Activated CD4-positive, alpha-beta T cell treated with anti-CD3 and anti-CD28 coated beads, Interleukin-10, Interleukin-2, amounts not matched to agents 100 ng/mL and 50 ng/mL, durations not matched to agents 16 hours and 8 hours (primary cell): ENCODE measurements at regions not wholly inside any gene's neighbourhood (a gene's known extent, or its start where the extent isn't known, plus 50 kb on each side); places are given as distances from the start of the nearest gene placed in this dataset.
A peak's percentile ranks its signal among the peaks of the same experiment; 100 is the strongest.

ENCODE experiments used
- DNase-seq: peaks from one replicate; pipeline ENCODE4 v3.0.0-alpha.2; 2020

- peak; percentile 92 for DNase-seq
Observed at GRCh38 chr2:136362676-136363390, 244.9 kb upstream of the CXCR4 start.

DNA sequence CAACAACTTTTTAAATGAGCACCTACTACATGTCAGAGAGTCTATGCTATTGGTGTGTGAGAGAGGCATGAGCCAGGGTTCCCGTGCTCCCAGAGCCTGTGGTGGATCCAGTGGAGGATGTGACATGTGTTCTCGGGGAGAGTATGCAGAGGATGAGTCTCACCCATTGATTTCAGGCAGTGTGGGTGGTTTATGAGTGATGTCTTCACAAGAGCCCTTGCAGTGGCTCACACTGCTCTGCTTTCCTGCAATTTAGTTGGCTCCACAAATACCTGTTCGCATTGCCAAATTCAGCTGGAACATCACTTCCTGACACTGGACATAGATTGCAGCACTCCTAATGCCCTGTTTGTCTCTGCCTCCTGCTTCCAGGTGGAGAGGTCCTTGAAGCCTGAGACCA, 243.6 kb upstream of the CXCR4 start:
- DNase-seq = no peak

- no peak for DNase-seq
Observed at GRCh38 chr2:136360790-136361189, 242.8 kb upstream of the CXCR4 start.

- no peak for DNase-seq
Observed at GRCh38 chr2:136359121-136359965, 241.4 kb upstream of the CXCR4 start.

GRCh38 chr2:136358576-136358975, 240.6 kb upstream of the CXCR4 start:
- DNase-seq = no peak

- no peak for DNase-seq
Observed at GRCh38 chr2:136357007-136357380, 239.0 kb upstream of the CXCR4 start.

DNA sequence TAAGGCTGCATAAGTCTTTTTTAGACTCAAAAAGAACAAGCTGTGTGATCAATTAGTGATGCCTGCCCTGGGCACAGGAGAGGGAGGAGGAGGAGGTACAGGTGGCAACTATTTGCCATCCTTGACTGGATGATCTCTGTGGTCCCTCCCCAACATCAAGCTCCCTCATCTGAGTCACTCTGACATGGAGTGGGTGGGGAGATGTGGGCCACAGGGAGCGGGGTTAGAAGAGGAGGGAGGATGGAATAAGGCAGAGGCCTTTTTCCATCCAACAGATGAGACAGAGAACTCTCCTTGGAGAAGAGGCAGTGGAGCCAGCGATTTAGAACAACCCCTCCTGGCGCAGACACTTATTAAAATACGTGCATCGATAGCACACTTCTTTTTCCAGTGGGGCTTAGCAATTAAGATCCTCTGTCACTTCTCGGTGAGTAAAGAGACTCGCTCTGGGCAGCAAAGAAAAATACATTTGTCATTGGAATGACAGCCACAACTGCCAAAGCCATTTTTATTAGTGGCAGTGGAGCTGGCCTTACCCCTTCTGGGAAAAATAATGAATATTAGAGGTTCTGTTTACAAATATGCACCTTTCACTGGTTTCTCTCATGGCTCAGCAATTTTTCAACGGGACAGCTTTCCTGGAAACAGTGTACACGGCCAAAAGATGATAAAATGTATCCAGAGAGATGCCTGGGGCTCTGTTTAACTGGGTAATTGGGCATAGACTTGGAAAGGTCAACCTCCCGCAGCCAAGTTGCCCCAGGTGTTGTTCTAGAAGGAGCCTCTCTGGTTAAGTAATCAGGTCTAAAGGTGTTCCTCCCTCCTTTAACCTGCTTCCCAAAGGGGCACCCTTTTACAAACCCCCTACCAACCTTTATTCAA, 238.4 kb upstream of the CXCR4 start:
- no peak for DNase-seq

- DNase-seq = no peak
Observed at GRCh38 chr2:136351684-136352083, 233.7 kb upstream of the CXCR4 start.

GRCh38 chr2:136347981-136348380, 230.0 kb upstream of the CXCR4 start:
- no peak for DNase-seq

DNA sequence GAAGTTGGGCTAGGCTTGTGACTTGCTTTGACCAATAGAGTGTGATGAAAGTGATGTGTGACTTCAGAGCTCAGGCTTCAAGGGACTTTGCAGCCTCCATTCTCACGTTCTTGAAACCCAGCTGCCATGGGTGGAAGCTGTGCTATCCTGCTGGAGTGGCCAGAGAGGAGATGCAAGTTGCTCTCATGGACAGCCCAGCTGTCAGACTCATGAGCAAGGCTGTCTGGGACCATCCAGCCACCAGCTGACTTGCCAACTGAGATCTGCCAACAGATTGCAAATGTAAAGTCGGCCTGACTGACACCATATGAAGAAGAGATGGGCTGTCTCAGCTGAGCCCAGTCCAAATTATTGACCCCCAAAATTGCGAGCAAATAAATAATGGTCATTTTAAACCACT, 226.4 kb upstream of the CXCR4 start:
- DNase-seq = no peak

GRCh38 chr2:136342138-136342537, 224.2 kb upstream of the CXCR4 start:
- DNase-seq = no peak

DNA sequence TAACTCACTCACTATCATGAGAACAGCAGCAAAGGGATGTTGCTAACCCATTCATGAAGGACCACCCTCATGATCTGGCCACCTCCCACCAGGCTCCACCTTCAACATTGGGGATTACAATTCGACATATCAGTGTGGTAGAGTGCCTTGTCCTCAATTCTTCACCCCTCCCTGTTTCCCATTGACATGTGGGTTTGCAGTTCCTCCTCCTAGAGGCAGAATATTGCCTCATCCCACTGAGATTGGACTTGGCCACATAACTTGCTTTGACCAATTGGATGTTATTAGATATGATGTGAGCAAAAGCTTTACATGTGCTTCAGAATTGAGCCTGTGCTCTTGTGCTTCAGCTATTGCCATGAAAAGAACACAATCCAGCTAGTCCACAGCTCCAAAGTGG, 217.0 kb upstream of the CXCR4 start:
- no peak for DNase-seq

GRCh38 chr2:136332436-136333095, 214.6 kb upstream of the CXCR4 start:
- DNase-seq = no peak

- DNase-seq = no peak
Observed at GRCh38 chr2:136331226-136331625, 213.3 kb upstream of the CXCR4 start.

DNA sequence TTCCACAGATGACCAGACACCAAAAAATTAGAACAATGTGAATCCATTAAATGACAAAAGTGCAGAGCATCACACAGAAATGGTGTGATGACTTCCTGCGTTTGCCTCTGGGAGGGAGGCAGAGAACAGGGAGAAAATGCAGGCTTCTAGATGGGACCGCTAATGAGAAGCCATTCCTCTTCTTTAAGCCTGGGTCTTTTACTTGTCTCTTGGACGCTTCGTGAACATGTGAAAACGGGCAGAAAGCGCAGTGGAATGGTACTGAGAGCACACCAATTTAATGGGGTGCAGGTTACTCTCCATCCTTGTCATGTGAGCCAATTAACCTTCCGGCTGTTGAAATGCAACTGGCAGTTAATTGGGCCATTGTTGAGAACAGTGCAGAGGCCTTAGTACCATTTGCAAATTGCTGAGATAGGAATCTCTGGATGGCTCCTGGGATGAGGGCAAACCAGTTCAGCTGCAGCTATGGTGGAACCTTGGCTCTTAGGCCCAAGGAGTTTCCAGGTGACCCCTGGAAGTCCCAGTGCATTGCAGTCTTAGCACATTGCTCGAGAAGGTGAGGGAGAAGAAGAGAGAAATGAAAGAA, 210.4 kb upstream of the CXCR4 start:
- no peak for DNase-seq

DNA sequence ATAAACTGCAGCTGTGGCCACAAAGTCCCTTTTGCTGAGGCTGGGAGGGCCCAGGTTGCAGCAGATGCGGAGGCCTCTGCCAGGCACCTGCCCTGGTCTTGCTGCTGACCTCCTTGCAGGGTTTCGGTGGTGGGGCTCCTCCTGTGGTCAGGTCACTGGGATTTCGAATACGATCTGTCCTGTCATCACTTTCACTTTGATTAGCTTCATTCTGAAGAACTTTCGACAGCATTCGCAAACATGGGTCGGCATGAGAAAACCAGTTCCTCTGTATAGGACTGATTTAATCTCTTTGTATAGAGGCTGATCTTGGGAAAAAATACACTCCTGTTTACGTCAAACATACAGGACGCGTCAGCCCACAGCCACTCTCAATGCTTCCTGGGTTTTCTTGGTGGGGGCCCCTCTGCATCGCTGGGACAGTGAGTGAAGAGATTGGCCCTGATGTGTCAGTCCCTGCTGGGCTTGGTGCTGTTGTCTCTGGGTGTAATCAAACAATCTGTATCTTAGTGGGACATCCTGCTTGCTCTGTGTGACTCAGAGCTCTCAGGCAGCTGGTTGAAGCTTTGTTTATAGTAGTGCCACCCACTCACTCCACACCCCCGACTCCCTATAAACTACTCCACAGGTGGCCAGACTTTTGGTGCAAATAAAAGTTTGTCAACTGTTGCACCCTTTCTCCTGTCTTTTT, 209.4 kb upstream of the CXCR4 start:
- peak; percentile 88 for DNase-seq

GRCh38 chr2:136325844-136326331, 207.9 kb upstream of the CXCR4 start:
- no peak for DNase-seq

DNA sequence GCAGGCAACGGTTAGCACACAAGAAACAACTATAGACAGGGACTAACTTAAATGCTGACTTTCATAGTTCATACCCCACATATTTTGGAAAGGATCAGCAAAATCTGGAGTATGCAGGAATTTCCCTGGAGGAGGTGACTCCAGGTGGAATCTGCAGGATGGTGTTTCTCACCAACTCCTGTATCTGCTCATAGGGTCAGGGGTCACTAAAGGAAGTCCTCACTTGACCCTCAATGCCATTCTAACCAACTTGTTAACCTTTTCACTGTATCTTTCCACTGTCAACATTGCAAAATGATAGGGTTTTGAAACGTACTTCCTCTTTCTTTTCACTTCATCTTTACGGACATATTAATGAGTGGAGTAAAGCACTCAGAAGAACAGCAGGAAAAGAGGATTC, 207.0 kb upstream of the CXCR4 start:
- no peak for DNase-seq

DNA sequence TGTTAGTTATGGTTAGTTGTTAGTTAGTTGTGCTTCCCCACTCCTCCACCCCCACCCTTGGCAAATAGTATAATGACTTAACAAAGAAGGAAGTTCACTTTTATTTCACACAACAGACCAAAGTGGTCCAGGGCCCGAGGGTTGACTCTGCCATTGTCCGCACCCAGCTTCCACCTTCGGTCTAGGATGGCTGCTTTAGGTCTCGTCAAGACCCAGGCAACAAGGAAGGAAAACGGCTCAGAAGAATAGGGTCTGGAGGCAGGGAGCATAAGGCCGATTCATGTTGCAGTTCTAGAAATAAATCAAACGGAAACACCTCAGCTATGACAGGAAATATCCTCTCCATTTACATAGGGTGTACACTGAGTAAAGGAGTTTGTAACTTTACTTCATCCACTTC, 206.0 kb upstream of the CXCR4 start:
- DNase-seq = peak; percentile 46

- DNase-seq = no peak
Observed at GRCh38 chr2:136323195-136323594, 205.2 kb upstream of the CXCR4 start.

GRCh38 chr2:136322428-136322827, 204.5 kb upstream of the CXCR4 start:
- DNase-seq = no peak

GRCh38 chr2:136319651-136320050, 201.7 kb upstream of the CXCR4 start:
- no peak for DNase-seq
